GM23338 (cell line): ENCODE measurements at regions not wholly inside any gene's neighbourhood (a gene's known extent, or its start where the extent isn't known, plus 50 kb on each side); places are given as distances from the start of the nearest gene placed in this dataset.
"Not testable (repeated sequence)": the region's sequence is repeated elsewhere in the genome, so short reads cannot be mapped to it uniquely, and the experiment has no call there.

ENCODE experiments used
- ATAC-seq: fragments of 200-7000 bp; cut with Tn5 transposase; 3 replicates; pipeline ENCODE4 v1.9.1; 2020
- DNase-seq: peaks from one replicate; pipeline ENCODE4 v3.0.0-alpha.2; 2015; ENCODE audit warnings: low spot score
- H2AFZ ChIP-seq: fragments of 200-600 bp; sonication (generic); 2 replicates; pipeline ENCODE4 v1.8.0; 2016; ENCODE audit warnings: antibody characterized with exemption, mild to moderate bottlenecking, moderate library complexity
- H3F3A ChIP-seq: fragments of 200-600 bp; sonication (generic); replicated peaks from 2 replicates; pipeline ENCODE4 v1.8.0; 2017; ENCODE audit warnings: antibody characterized with exemption, mixed run types, low read depth
- H3K27ac ChIP-seq: fragments of 200-600 bp; sonication (generic); 2 replicates; pipeline ENCODE4 v1.6.1; 2016; ENCODE audit warnings: low read depth
- H3K27me3 ChIP-seq: fragments of 200-600 bp; sonication (generic); 2 replicates; pipeline ENCODE4 v1.8.0; 2016; ENCODE audit warnings: mild to moderate bottlenecking, mixed run types, moderate library complexity; ENCODE audit not compliant: insufficient read depth
- H3K36me3 ChIP-seq: fragments of 200-600 bp; sonication (generic); 2 replicates; pipeline ENCODE4 v1.8.0; 2016; ENCODE audit warnings: mild to moderate bottlenecking; ENCODE audit not compliant: insufficient read depth
- H3K4me1 ChIP-seq: fragments of 200-600 bp; sonication (generic); 2 replicates; pipeline ENCODE4 v1.8.0; 2016; ENCODE audit warnings: mild to moderate bottlenecking, moderate library complexity; ENCODE audit not compliant: insufficient read depth
- H3K4me2 ChIP-seq: fragments of 200-600 bp; sonication (generic); 2 replicates; pipeline ENCODE4 v1.7.1; 2017; ENCODE audit warnings: mixed run types
- H3K4me3 ChIP-seq: fragments of 200-600 bp; sonication (generic); 2 replicates; pipeline ENCODE4 v1.6.1; 2016; ENCODE audit warnings: mixed run types
- H3K79me2 ChIP-seq: fragments of 200-600 bp; sonication (generic); replicated peaks from 2 replicates; pipeline ENCODE4 v1.8.0; 2017; ENCODE audit warnings: mild to moderate bottlenecking; ENCODE audit not compliant: insufficient read depth
- H3K9me2 ChIP-seq: fragments of 200-600 bp; sonication (generic); 2 replicates; pipeline ENCODE4 v1.8.0; 2017; ENCODE audit not compliant: insufficient read depth
- H4K20me1 ChIP-seq: fragments of 200-600 bp; sonication (generic); replicated peaks from 2 replicates; pipeline ENCODE4 v1.8.0; 2017; ENCODE audit warnings: mild to moderate bottlenecking; ENCODE audit not compliant: insufficient read depth
- H3K27ac Mint-ChIP-seq: 2 replicates; pipeline ENCODE4 v1.8.0; 2020; ENCODE audit warnings: inconsistent platforms, mild to moderate bottlenecking, moderate library complexity, mixed read lengths
- H3K27me3 Mint-ChIP-seq: 3 replicates; pipeline ENCODE4 v1.8.0; 2022; ENCODE audit warnings: low read depth, mild to moderate bottlenecking, moderate library complexity, mixed read lengths, inconsistent platforms; ENCODE audit not compliant: insufficient read depth, poor library complexity
- H3K36me3 Mint-ChIP-seq: 3 replicates; pipeline ENCODE4 v1.8.0; 2021; ENCODE audit warnings: low read depth, mild to moderate bottlenecking, inconsistent platforms, moderate library complexity, mixed read lengths
- H3K4me1 Mint-ChIP-seq: 3 replicates; pipeline ENCODE4 v1.8.0; 2020; ENCODE audit warnings: mild to moderate bottlenecking, inconsistent platforms, mixed read lengths
- H3K4me3 Mint-ChIP-seq: 3 replicates; pipeline ENCODE4 v1.8.0; 2021; ENCODE audit warnings: moderate library complexity, mild to moderate bottlenecking, inconsistent platforms, mixed read lengths
- H3K9me3 Mint-ChIP-seq: 3 replicates; pipeline ENCODE4 v1.8.0; 2020; ENCODE audit warnings: moderate library complexity, mild to moderate bottlenecking, inconsistent platforms, mixed read lengths
- CREB1 ChIP-seq: fragments of 250-450 bp; sonication (Bioruptor Pico); IDR thresholded peaks from 2 replicates; pipeline ENCODE4 v1.5.0; 2020; ENCODE audit warnings: low read depth, mild to moderate bottlenecking, moderate library complexity
- ETS1 ChIP-seq: IDR thresholded peaks from 2 replicates; pipeline ENCODE4 v1.6.1; 2016; ENCODE audit warnings: antibody characterized with exemption
- EZH2 ChIP-seq: fragments of 200-600 bp; sonication (generic); IDR thresholded peaks from one replicate; pipeline ENCODE4 v1.8.0; 2017; ENCODE audit warnings: antibody characterized with exemption, mild to moderate bottlenecking, low read depth; ENCODE audit not compliant: unreplicated experiment
- JUNB ChIP-seq: IDR thresholded peaks from one replicate; pipeline ENCODE4 v1.6.1; 2016; ENCODE audit warnings: antibody characterized with exemption; ENCODE audit not compliant: unreplicated experiment
- NANOG ChIP-seq: IDR thresholded peaks from 2 replicates; pipeline ENCODE4 v1.6.1; 2016; ENCODE audit warnings: antibody characterized with exemption, borderline replicate concordance
- POLR2AphosphoS5 ChIP-seq: IDR thresholded peaks from 2 replicates; pipeline ENCODE4 v1.6.1; 2016; ENCODE audit warnings: antibody characterized with exemption, low read depth
- REST ChIP-seq: IDR thresholded peaks from one replicate; pipeline ENCODE4 v1.6.1; 2018; ENCODE audit warnings: antibody characterized with exemption; ENCODE audit not compliant: unreplicated experiment
- ZNF331 ChIP-seq: fragments of 250-450 bp; sonication (Bioruptor Pico); IDR thresholded peaks from 2 replicates; pipeline ENCODE4 v1.5.0; 2020; ENCODE audit warnings: low read depth, mild to moderate bottlenecking, moderate library complexity

GRCh38 chr2:41206004-41206403, 754.1 kb upstream of the SLC8A1 start (continued):
- no peak for TF ChIP-seq REST
- no peak for TF ChIP-seq POLR2AphosphoS5
- TF ChIP-seq CREB1 (CRISPR knock-in tag): no peak
- TF ChIP-seq ZNF331 (CRISPR knock-in tag): no peak

- H4K20me1 ChIP-seq: no peaks in the 10 kb centered on the region
- no peak overlapping the region for H3K27ac ChIP-seq
- no peak for ATAC-seq
- peaks cover 15% of the 10 kb centered on the region for H3K4me1 Mint-ChIP-seq
- H3K4me3 Mint-ChIP-seq: no peak overlapping the region
- H3K36me3 ChIP-seq: no peaks in the 10 kb centered on the region
- H3K27ac Mint-ChIP-seq: no peak overlapping the region
- TF ChIP-seq NANOG (no peak), JUNB (no peak), POLR2AphosphoS5 (no peak), ETS1 (no peak), REST (no peak), EZH2 (no peak)
- no peaks in the 10 kb centered on the region for H3K27me3 Mint-ChIP-seq
- no peak overlapping the region for H2AFZ ChIP-seq
- H3F3A ChIP-seq: no peaks in the 10 kb centered on the region
- no peaks in the 10 kb centered on the region for H3K9me2 ChIP-seq
- H3K36me3 Mint-ChIP-seq: no peaks in the 10 kb centered on the region
- H3K79me2 ChIP-seq: no peaks in the 10 kb centered on the region
- peaks cover 4% of the 10 kb centered on the region; the same call in 2 of the 3 replicates for H3K9me3 Mint-ChIP-seq
- no peaks in the 10 kb centered on the region for H3K4me1 ChIP-seq
- H3K4me3 ChIP-seq: no peak overlapping the region
- H3K27me3 ChIP-seq: no peaks in the 10 kb centered on the region
- H3K4me2 ChIP-seq: no peak overlapping the region
- DNase-seq: no peak
Observed at GRCh38 chr2:41207578-41207977, 755.7 kb upstream of the SLC8A1 start.

GRCh38 chr2:41210030-41210429, 758.1 kb upstream of the SLC8A1 start:
- H3K4me1 ChIP-seq, H3K36me3 ChIP-seq, H3K4me1 Mint-ChIP-seq, H3K4me3 Mint-ChIP-seq, H3K79me2 ChIP-seq, H3K27ac ChIP-seq, H3K36me3 Mint-ChIP-seq, H3F3A ChIP-seq, H3K27me3 Mint-ChIP-seq, ATAC-seq, H3K27me3 ChIP-seq, H2AFZ ChIP-seq, DNase-seq, H3K9me2 ChIP-seq, H3K9me3 Mint-ChIP-seq, H3K27ac Mint-ChIP-seq, H3K4me3 ChIP-seq, H3K4me2 ChIP-seq, H4K20me1 ChIP-seq: not testable (repeated sequence)
